ENCODE measurements at regions not wholly inside any gene's neighbourhood (a gene's known extent, or its start where the extent isn't known, plus 50 kb on each side); places are given as distances from the start of the nearest gene placed in this dataset.

DNA sequence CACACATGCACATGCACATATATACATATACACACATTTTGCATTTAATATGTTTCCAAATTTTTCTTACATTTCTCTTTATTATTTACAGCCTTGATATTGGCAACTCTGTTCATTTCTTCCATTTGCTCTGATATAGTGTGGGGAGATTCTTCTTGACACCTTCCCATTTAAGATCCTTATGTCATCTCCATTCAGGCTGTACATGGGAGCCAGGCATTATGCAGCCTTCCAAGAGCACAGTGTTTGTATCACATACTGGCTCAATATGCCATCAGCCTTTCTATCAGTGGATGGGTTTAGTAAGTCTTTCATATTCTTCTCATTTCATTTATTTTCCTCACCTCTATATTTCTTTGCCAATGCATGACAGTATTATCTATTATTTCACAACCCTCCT lies 372.3 kb upstream of the FTMT start:
- TF ChIP-seq, protein P1, sequence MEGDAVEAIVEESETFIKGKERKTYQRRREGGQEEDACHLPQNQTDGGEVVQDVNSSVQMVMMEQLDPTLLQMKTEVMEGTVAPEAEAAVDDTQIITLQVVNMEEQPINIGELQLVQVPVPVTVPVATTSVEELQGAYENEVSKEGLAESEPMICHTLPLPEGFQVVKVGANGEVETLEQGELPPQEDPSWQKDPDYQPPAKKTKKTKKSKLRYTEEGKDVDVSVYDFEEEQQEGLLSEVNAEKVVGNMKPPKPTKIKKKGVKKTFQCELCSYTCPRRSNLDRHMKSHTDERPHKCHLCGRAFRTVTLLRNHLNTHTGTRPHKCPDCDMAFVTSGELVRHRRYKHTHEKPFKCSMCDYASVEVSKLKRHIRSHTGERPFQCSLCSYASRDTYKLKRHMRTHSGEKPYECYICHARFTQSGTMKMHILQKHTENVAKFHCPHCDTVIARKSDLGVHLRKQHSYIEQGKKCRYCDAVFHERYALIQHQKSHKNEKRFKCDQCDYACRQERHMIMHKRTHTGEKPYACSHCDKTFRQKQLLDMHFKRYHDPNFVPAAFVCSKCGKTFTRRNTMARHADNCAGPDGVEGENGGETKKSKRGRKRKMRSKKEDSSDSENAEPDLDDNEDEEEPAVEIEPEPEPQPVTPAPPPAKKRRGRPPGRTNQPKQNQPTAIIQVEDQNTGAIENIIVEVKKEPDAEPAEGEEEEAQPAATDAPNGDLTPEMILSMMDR (IDR thresholded peaks at IDR 0.05): no peak
- no peak for TF ChIP-seq POLR2A (IDR thresholded peaks at IDR 0.05)

All from testis (tissue), 2 donors.